Fibroblast of lung (primary cell): ENCODE measurements at regions not wholly inside any gene's neighbourhood (a gene's known extent, or its start where the extent isn't known, plus 50 kb on each side); places are given as distances from the start of the nearest gene placed in this dataset.

Experiments used
- DNase-seq, 2 donors: peaks; one replicate each; pipeline versions ENCODE4 v3.0.0 to v3.0.0-alpha.2; 2010; ENCODE audit warnings: low read depth in 2 of 2
- H2AFZ ChIP-seq: 2 replicates; pipeline ENCODE4 v1.5.1; 2012; ENCODE audit warnings: low read length, control low read depth, inconsistent platforms
- H3K27ac ChIP-seq: 2 replicates; pipeline ENCODE4 v1.5.1; 2011; ENCODE audit warnings: low read length, control low read depth; ENCODE audit not compliant: insufficient read depth
- H3K27me3 ChIP-seq: 2 replicates; pipeline ENCODE4 v1.5.1; 2011; ENCODE audit warnings: mild to moderate bottlenecking, low read length; ENCODE audit not compliant: control insufficient read depth, insufficient read depth
- H3K36me3 ChIP-seq: 2 replicates; pipeline ENCODE4 v1.5.1; 2011; ENCODE audit warnings: low read length; ENCODE audit not compliant: control insufficient read depth, insufficient read depth
- H3K4me1 ChIP-seq: 2 replicates; pipeline ENCODE4 v1.5.1; 2011; ENCODE audit warnings: low read length; ENCODE audit not compliant: control insufficient read depth, insufficient read depth; ENCODE audit errors: extremely low read depth
- H3K4me2 ChIP-seq: 2 replicates; pipeline ENCODE4 v1.5.1; 2011; ENCODE audit warnings: low read length, control low read depth; ENCODE audit not compliant: insufficient read depth; ENCODE audit errors: extremely low read depth
- H3K4me3 ChIP-seq, 4 experiments: fragments of 200-600 bp in 1 of 4; sonication (generic) in 1 of 4; replicated peaks in 1 of 4; 2 replicates each; pipeline ENCODE4 v1.5.1; 2011 to 2016; ENCODE audit warnings: low read length in 4 of 4, low read depth in 3 of 4, mild to moderate bottlenecking in 3 of 4, control low read depth in 2 of 4, inconsistent platforms in 1 of 4, mixed read lengths in 1 of 4; ENCODE audit not compliant: insufficient read depth in 1 of 4; ENCODE audit errors: control extremely low read depth in 1 of 4
- H3K79me2 ChIP-seq: 2 replicates; pipeline ENCODE4 v1.5.1; 2012; ENCODE audit warnings: mild to moderate bottlenecking, low read length, inconsistent platforms; ENCODE audit not compliant: control insufficient read depth, insufficient read depth
- H3K9ac ChIP-seq: 2 replicates; pipeline ENCODE4 v1.5.1; 2011; ENCODE audit warnings: mild to moderate bottlenecking, low read length, control low read depth; ENCODE audit not compliant: insufficient read depth
- H3K9me3 ChIP-seq: 2 replicates; pipeline ENCODE4 v1.5.1; 2012; ENCODE audit warnings: low read depth, low read length; ENCODE audit not compliant: control insufficient read depth, insufficient read depth
- H4K20me1 ChIP-seq: 2 replicates; pipeline ENCODE4 v1.5.1; 2011; ENCODE audit warnings: low read length; ENCODE audit not compliant: control insufficient read depth, insufficient read depth; ENCODE audit errors: extremely low read depth
- EZH2 ChIP-seq: IDR thresholded peaks from 2 replicates; pipeline ENCODE4 v1.5.1; 2012; ENCODE audit warnings: low read length, control low read depth, mild to moderate bottlenecking; ENCODE audit errors: missing control alignments
- TF ChIP-seq, protein P1 (sequence below), 2 donors: IDR thresholded peaks in 1 of 2; conservative IDR thresholded peaks in 1 of 2; 1 replicate in 1 of 2; 2 replicates in 1 of 2; pipeline ENCODE4 v1.5.1; 2011 to 2012; ENCODE audit warnings: low read length in 2 of 2, control low read depth in 1 of 2, inconsistent platforms in 1 of 2, low read depth in 1 of 2, mild to moderate bottlenecking in 1 of 2

DNA sequence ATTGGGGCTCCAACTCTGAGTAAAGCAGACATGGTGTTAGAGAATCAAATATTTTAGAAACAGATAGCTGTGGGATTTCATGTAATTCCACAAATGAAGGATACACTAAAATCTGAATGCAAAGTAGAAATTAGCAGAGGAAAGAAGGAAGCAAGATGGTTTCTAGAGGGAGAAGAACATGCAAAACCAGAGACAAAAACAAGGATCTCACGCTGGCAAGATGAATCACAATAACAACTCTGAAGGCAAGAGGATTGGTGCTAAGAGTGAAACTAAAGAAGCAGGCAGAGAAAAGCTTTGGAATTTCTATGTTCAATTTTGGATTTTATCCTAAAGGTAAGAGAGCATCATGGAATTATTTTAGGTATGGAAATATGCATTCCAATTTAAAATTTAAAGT is 857.2 kb upstream of the COX7C start:
- Histone ChIP-seq H3K27me3 (no peaks in the 10 kb centered on the region), H3K9me3 (no peaks in the 10 kb centered on the region), H3K4me3 (no peak overlapping the region), H3K27ac (no peak overlapping the region), H3K36me3 (no peaks in the 10 kb centered on the region), H3K79me2 (no peaks in the 10 kb centered on the region), H3K4me1 (no peaks in the 10 kb centered on the region), H3K9ac (no peak overlapping the region), H2AFZ (no peak overlapping the region), H4K20me1 (no peaks in the 10 kb centered on the region), H3K4me2 (no peak overlapping the region)
- no peak for TF ChIP-seq EZH2
- TF ChIP-seq, protein P1, sequence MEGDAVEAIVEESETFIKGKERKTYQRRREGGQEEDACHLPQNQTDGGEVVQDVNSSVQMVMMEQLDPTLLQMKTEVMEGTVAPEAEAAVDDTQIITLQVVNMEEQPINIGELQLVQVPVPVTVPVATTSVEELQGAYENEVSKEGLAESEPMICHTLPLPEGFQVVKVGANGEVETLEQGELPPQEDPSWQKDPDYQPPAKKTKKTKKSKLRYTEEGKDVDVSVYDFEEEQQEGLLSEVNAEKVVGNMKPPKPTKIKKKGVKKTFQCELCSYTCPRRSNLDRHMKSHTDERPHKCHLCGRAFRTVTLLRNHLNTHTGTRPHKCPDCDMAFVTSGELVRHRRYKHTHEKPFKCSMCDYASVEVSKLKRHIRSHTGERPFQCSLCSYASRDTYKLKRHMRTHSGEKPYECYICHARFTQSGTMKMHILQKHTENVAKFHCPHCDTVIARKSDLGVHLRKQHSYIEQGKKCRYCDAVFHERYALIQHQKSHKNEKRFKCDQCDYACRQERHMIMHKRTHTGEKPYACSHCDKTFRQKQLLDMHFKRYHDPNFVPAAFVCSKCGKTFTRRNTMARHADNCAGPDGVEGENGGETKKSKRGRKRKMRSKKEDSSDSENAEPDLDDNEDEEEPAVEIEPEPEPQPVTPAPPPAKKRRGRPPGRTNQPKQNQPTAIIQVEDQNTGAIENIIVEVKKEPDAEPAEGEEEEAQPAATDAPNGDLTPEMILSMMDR (conservative IDR thresholded peaks at IDR 0.05 in 1 of 2, IDR thresholded peaks at IDR 0.05 in 1 of 2; ENCODE audit: low read depth in 1 of 2, low read length in 2 of 2): no peak
- no peak for DNase-seq

DNA sequence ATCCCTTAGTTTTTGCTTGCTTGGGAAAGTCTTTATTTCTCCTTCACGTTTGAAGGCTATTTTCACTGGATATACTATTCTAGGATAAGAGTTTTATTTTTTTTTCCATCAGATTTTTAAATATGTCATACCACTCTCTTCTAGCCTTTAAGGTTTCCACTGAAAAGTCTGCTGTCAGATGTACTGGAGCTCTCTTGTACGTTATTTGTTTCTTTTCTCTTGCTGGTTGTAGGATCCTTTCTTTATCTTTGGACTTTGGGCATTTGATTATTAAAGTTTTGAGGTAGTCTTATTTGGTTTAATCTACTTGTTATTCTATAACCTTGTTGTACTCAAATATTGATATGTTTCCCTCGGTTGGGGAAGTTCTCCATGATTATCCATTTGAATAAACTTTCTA is 848.4 kb upstream of the COX7C start:
- H3K36me3 ChIP-seq: no peaks in the 10 kb centered on the region
- no peak overlapping the region for H3K27ac ChIP-seq
- H3K27me3 ChIP-seq: no peaks in the 10 kb centered on the region
- no peak for TF ChIP-seq EZH2
- DNase-seq: no peak
- no peaks in the 10 kb centered on the region for H3K9me3 ChIP-seq
- no peak overlapping the region for H3K9ac ChIP-seq
- H2AFZ ChIP-seq: no peak overlapping the region
- H3K4me3 ChIP-seq: no peak overlapping the region
- no peaks in the 10 kb centered on the region for H3K4me1 ChIP-seq
- H3K79me2 ChIP-seq: no peaks in the 10 kb centered on the region
- no peak overlapping the region for H3K4me2 ChIP-seq
- no peaks in the 10 kb centered on the region for H4K20me1 ChIP-seq

DNA sequence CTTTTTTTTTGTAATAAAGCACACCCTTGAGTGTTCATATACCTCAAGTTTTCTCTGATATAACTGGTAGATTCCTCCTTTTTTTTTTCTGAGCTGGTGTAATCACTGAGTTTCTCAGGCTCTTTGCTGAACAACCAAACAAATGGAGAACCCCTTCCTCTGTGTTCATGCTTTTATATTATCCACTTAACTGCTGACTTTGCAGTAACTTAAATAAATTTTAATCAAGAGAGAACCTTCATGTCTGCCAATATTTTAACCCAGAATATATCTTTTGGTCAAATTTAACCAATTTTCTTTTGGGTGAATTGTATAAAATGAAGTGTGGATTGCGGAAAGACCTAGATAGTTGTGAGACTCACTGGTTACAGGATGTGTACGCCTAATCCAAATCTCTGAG is 833.0 kb upstream of the COX7C start:
- DNase-seq: no peak
- Histone ChIP-seq H3K4me3 (no peak overlapping the region), H2AFZ (no peak overlapping the region), H3K27ac (no peak overlapping the region), H3K4me2 (no peak overlapping the region), H3K9me3 (no peaks in the 10 kb centered on the region), H3K9ac (no peak overlapping the region), H3K36me3 (no peaks in the 10 kb centered on the region), H4K20me1 (no peaks in the 10 kb centered on the region), H3K79me2 (no peaks in the 10 kb centered on the region), H3K4me1 (no peaks in the 10 kb centered on the region), H3K27me3 (no peaks in the 10 kb centered on the region)
- TF ChIP-seq, protein P1 (conservative IDR thresholded peaks at IDR 0.05 in 1 of 2, IDR thresholded peaks at IDR 0.05 in 1 of 2; ENCODE audit: low read depth in 1 of 2, low read length in 2 of 2): no peak
- TF ChIP-seq EZH2: no peak
